ENCODE measurements at regions not wholly inside any gene's neighbourhood (a gene's known extent, or its start where the extent isn't known, plus 50 kb on each side); places are given as distances from the start of the nearest gene placed in this dataset.
"Not testable (repeated sequence)": the region's sequence is repeated elsewhere in the genome, so short reads cannot be mapped to it uniquely, and the experiment has no call there.

DNA sequence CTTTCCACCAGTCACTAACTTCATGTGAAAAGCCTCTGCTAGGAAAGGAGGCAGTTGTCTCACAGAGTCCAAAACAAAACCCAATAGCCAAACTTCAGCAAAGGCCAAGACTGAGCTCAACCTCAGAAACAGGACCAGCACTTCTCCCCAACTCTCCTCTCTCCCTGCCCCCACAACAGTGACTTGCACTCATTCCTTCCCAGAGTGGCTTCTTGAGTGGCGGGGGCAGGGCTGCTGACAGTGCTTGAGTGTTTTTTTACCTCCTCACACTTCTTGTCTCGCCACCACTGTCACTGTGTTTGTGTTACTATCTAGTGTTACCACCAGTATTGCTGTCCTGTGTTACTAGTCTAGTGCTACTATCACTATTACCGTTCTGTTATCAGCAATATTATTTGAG is 206.8 kb downstream of the KLF6 start:
- no peak for DNase-seq (ENCODE audit: low spot score)

DNA sequence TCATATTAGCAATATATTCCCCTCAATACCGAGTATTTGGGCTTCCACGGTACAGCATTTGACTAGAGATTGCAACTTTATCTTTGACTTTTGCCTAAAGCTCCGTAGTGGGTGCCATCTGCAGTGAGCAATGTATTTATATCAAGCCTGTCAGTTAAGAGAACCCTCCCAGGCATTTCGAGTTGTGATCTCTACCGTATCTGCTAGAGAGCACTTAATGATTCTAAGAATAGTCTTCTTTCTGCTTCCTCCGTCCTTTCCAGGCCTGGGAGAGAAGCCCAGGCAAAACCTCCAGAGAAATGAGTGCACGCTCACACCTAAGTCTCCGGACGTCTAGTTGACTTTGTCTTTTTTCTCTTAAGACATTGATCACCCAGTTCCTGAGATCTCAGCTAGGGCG is 210.6 kb downstream of the KLF6 start:
- no peak for DNase-seq (ENCODE audit: low spot score)

DNA sequence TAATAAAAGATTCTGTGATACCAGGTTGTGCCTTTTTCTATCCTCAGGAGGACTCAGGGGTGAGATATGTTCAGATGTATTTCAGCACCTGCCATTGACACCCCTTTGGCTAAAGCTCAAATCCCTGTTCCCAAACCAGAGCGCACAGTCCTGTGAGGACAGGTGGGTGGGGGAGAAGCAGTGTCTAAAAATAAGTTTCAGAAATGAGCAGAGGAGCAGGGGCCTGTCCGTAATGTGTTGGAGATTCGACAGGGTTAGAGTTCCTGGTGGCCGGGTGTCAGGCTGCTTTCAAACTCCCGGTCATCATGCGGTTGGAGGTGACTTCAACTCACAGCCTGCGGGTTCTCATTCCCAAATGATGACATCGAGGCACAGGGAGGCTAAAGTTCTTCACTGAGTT is 211.5 kb downstream of the KLF6 start:
- DNase-seq (ENCODE audit: low spot score) = no peak

DNA sequence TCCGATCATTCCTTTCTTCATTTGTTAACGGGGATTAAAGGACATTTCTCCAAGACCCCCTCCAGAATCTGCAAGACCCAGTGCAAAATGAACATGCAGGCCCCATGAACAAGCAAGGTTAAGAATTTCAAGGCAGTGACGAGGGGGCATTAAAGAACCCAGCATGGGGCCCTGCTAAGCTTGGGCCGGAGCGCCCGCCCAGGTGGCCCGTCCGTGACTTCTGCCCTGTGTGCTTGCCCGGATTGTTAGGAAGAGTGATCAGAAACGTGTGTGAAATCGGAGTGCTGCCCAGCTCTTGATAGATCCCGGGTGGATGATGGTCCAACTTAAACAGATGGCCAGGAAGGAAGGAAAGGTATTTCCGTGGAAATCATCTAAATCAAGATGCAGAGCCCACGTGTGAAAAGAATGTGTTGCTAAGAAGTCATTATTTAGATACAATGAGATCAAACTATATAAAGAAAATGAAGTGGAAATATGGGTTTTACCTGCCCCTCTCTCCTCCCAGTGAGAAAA is 213.6 kb downstream of the KLF6 start:
- DNase-seq (ENCODE audit: low spot score) = no peak

DNA sequence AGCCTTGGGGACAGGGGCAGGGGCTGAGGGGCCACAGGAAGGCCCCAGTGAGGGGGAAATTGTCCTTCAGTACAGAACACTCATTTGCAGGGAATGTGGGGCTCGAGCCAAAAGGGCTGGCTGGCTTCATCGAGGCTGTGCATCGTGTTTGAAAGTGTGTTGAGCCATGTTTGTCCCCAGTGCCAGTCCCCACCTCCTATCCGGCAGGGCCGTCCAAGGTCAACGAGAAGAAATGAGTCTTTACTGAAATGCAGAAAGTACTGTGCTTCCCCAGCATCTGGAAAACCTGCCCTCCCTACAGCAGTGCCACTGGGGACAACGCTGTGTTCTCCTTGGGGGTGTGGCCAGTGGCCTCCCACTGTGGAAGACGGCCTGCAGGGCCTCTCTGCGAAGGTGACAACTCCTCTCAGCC is 214.1 kb downstream of the KLF6 start:
- no peak for DNase-seq (ENCODE audit: low spot score)

DNA sequence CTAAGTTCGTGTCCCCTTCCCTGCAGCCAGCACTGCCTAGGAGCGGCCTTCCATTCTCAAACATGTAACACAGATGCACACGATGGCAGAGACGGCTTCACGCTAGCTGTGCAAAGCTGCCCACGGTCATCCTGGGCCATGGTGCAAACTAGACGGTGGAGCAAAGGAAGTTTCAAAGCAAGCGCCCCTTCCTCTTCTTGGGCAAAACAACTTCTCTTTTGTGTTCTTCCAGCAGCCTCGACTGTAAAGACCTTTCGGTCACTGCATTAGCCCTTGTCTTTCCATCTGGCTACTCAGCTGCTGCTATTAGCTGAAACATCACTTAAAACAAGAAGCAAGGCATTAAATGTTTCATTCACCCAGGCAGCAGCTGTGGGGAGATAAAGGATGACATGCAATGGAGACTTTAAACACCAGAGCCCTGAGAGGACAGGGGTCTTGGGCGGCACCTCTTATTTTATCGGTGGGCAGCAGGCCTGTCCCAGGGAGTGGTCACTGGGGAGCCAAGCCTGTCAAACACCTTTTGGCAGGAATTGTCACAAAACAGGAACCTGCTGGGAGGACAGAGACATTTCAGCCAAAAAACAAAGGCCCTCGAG is 214.8 kb downstream of the KLF6 start:
- no peak for DNase-seq (ENCODE audit: low spot score)

DNA sequence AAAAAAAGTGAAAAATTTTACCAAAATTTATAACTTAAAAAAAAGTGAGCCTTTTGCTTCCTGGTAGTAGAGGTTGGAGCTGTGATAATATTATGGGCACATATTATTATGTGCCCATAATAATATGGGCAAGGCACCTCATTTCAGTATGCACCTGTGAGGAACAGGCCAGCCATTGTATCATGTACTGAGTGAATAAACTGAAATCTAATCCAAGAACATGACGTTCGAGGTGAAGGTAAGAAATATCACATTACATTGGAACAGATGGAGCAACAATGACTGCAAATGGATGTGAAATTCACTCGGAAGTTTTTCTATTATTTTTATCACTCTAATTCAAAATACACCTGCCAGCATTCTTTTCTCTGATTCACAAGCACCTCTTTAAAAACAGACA is 216.0 kb downstream of the KLF6 start:
- no peak for DNase-seq (ENCODE audit: low spot score)

DNA sequence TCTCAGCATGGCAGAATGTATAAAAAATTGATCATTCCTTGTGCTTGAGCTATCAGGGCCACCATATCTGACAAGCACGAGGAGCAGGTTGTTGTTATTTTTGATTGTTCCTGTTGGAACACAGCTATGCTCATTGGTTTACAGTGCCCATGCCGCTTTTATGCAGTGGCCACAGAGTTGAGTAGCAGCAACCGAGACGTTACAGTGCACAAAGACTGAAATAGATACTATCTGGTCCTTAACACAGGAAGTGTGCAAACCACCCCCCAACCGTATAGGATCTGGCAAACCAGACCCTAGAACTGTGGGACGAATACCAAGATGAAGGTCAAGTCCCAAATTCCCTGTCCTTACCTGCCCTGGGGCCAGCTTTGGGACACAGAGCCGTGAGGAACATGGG is 216.6 kb downstream of the KLF6 start:
- DNase-seq (ENCODE audit: low spot score) = no peak

DNA sequence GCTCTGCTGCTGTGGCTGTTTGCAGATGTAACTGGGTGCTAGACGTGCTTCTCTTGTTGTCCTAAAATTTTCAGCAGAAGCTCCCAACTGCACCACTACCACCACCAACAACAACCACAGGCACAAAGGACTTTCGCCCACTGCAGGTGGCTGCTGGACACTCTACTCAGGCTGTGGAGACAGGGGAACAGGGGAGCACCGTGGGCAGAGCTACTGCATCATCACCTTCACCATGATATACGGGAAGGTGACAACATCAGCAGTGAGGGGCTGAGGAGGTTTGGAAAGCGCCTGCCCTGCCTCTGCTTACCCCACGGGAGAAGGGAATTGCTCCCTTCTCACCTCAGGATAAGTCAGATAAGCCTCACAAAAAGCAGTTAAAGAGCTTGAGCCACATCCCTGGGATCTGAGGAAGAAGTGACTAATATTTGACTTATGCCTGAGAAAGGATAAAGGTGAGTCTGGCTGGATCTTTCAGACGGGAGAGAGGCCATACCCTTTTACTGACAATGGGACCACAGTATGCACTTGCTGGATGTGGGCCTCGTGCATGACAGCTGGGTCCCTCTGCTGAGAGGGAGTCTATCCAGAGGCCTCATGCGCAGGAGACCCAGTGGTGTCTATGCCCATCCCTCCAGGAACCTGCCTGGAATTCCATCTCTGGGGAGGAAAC is 217.6 kb downstream of the KLF6 start:
- DNase-seq (ENCODE audit: low spot score) = no peak

DNA sequence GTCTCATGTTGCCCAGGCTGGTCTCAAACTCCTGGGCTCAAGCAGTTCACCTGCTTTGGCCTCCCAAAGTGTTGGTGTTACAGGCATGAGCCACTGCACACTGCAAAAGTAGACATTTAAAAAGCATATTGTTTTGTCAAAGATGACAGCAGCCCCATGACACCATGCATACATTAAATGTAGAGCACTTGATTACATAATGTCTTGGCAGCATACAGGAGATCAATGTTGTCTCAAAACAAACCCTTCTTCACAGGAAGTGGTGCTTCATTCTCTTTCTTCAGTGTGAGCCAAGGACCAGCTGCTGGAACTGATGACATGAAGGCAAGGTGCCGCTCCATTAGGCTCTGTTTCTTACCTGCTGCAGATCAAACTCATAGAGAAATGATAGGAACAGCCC is 218.4 kb downstream of the KLF6 start:
- no peak for DNase-seq (ENCODE audit: low spot score)

DNA sequence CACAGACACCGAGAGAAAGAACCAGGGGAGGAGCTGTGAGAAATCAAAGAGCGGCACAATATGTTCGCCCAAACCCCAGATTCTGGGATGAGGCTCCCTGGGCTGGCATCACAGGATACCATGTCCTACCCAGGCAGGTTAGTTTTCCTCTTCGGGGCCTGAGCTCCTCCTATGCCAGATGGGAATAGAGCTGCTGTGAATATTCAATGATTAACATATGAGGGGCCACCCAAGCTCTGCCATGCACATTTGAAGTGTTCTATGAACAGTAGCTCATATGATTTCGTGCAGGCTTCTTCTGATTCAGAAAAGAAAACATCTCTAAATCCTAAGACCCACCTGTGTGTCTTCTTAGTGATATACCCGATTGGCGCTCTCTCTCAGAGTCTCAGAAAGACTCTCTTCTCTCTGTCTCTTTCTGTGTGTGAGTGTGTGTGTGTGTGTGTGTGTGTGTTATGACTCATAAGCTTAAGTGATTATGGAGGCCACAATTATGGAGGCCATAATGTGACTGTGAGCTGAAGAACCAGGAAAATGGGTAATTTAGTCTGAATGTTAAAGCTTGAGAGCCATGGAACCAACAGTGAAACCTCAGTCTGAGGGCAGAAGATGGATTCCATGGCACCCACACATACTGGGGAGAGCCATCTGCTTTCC is 220.5 kb downstream of the KLF6 start:
- no peak for DNase-seq (ENCODE audit: low spot score)

DNA sequence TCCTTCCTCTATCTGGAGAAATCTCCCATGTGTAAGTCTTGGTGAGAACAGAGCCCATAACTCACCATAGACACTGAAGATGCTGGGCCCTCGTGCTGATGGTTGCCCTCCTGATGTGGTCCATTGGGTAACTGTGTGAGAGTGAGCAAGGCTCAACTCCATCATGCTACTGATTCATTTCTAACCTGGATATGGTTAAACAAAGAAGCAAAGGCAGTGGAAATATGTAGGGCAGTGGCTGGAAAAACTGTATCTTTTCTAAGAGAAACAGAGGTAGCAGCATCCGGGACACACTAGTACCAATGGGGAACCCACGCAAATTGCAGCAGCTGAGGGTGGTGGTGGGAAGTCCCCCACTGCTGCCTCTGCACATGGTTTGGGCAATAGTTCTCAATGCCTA is 221.7 kb downstream of the KLF6 start:
- DNase-seq (ENCODE audit: low spot score) = no peak

DNA sequence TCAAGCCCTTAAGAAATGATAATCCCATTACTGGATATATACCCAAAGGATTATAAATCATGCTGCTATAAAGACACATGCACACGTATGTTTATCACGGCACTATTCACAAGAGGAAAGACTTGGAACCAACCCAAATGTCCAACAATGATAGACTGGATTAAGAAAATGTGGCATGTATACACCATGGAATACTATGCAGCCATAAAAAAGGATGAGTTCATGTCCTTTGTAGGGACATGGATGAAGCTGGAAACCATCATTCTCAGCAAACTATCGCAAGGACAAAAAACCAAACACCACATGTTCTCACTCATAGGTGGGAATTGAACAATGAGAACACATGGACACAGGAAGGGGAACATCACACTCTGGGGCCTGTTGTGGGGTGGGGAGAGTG is 224.4 kb downstream of the KLF6 start:
- DNase-seq (ENCODE audit: low spot score) = not testable (repeated sequence)

DNA sequence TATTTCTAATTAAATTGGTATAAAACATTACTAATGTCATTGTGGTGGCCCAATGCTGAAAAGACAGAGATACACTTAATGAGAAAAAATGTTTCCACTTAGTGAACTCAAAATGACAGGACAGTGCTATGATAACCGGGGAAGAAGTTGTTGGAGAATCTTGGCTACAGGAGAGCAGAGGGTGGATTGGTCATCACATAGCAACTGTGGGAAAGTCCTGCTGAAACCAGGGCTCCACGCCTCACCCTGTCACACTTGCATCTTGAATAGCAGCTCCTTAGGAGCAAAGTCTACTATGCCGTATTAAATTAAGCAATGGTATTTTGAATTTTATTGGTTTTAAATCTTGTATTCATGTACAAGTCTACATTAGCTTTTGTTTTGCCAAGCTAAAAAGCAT is 225.5 kb downstream of the KLF6 start:
- DNase-seq (ENCODE audit: low spot score) = no peak

DNA sequence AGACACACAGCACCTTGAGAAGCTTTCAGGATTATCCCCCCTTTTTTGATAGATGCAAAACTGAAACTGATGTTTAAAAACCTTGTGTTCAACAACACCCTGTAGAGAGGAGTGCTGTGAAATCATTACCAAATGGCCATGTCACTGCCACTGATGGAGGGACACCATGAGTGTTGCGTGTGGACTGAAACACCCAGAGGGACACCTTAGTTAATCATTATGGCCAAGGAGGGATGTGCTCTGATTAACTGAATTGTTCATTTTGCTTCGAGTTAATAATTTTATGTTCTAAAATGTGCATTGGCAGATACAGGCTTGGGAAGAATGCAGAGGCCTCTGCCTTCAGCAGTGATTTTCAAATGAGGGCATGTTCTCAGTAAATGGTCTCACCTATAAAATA is 226.0 kb downstream of the KLF6 start:
- DNase-seq (ENCODE audit: low spot score) = no peak

DNA sequence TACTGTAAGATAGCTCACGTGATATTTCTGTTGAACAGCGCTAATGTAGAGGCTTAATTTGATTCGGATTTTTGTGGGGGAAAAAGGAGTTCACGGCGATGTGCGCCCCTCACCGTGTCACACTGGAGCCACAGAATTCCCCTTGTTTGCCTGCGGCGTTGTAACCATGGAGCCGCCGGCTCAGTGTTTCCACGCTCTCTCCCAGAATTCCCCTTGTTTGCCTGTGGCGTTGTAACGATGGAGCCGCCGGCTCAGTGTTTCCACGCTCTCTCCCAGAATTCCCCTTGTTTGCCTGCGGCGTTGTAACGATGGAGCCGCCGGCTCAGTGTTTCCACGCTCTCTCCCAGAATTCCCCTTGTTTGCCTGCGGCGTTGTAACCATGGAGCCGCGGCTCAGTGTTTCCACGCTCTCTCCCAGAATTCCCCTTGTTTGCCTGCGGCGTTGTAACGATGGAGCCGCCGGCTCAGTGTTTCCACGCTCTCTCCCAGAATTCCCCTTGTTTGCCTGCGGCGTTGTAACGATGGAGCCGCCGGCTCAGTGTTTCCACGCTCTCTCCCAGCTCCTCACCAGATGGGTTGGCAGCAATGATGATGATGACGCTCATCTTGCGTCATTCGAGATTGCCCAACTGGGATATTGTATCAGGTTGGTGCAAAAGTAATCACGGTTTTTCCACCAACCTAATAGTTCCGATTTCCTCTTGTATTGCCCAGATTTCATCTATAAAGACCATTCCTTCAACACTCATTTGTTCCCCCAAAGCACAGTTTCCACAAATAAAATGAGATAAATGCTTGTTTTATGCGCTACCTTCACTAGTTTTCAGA is 228.6 kb downstream of the KLF6 start:
- DNase-seq (ENCODE audit: low spot score) = not testable (repeated sequence)

DNA sequence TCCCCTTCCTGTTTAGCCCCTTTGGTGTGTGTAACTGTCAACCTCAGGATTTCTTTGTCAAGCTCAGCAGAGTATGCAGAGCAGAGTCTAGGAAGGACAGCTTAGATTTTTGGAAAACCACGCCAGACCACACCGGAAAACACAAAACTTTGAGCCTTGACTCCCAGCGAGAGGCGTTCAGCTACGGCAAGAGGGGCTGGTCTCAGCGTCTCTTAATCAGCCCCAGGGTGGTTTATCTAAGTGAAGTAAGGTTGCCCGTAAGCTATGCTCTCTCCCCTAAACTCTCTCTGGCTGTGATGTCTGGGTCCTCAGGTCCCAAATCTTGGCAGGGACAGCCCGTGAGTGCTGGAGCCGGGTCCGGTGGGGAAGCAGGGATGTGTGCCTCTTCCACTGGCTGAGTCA is 230.9 kb downstream of the KLF6 start:
- DNase-seq (ENCODE audit: low spot score) = no peak

DNA sequence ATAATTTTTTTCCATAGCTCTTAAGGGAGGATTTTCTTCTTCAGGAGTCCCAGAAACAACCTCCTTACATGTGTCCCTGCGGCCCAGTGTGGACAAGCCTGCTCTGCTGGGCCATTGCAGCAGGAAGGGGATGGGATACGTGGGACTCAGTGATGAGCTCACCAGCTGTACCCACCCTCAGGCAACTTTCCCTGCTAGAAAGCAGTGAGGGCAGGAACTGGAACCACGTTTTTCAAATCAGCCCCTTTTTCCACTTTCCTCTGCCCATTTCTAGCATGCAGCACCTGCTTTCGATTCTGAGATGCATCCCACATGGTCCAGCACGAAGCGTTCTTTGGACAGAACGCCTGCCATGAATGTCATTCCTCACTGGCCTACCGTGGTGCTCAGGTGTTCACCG is 232.7 kb downstream of the KLF6 start:
- no peak for DNase-seq (ENCODE audit: low spot score)

DNA sequence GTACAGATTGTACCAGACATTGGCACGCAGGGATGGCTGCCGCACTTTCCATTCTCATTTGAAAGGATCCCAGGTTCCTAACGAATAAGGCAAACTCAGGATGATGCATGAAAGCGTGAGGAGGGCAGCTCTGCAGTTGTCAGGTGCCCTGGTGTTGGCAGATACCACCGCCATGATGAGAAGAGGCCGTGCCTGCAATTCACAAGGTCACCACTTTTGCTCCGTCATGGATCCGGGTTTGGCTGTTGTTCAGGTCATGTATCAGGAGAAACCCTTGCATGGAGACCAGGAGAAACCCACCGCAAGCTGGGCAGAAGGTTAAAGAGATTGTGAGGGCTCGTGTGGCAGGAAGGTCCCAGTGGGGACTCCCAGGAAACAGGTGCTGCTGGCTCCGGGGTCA is 233.2 kb downstream of the KLF6 start:
- DNase-seq (ENCODE audit: low spot score) = no peak

DNA sequence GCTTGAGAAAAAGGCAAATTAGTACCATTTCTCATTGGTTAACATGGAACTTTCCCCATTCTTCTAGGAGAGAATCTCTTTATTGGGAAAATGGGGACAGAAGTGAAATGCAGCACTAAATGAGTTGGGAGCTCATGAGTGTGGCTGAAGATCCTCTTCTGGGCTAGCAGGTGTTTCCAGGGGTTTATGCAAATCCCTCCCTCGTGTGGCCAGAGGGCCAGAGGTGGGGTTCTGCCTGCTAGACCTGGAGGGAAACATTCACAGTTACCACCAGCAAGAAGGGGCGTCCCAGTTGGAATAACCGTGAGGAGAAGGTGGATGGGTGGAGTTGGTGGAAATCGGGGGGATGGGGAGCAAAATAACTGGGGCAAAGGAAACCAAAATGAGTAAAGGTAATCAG is 235.9 kb downstream of the KLF6 start:
- no peak for DNase-seq (ENCODE audit: low spot score)

DNA sequence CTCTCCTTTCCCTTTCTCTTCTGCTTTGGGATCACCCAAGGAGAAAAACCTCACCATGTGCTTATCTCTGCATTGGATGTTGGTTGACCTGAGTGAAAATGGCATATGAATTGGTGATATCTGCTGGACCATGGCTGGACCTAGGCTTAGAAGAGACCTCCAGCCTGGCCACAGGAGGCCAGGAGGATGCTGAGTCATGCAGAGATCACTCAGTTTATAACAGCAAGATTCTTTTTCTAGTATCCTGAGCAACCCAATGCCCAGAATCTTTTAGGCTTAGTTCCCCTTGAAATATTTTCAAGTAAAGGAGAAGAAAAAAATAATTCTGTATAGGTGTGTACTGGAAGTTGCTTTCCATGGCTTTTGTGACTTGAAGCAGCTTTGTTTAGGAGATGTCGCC is 236.3 kb downstream of the KLF6 start:
- DNase-seq (ENCODE audit: low spot score) = no peak

DNA sequence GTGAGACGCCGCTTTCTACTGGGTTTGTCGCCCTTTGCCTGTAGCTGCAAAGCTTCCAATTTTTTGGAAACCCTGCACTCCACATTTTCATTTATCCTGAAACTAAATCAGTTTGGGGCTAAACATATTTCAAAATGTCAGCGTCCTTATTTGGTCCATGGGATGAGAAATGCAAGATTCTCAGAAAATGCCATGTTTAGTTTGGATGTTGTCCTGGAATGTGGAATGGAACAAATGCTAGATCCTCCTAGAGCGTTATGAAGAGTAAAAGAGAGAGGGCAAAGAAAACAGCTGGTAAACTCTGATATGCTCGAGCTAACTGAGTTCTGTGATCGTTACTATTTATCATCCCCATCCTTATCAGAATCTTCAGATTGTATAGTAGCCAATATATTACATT is 236.9 kb downstream of the KLF6 start:
- DNase-seq (ENCODE audit: low spot score) = no peak

Measured in HT-29 (cell line).